OCI-LY3 (cell line): ENCODE measurements at regions not wholly inside any gene's neighbourhood (a gene's known extent, or its start where the extent isn't known, plus 50 kb on each side); places are given as distances from the start of the nearest gene placed in this dataset.

Experiments used
- H2AFZ ChIP-seq: fragments of 200-600, 300-600 bp; shearing (Covaris generic); 2 replicates; pipeline ENCODE4 v1.6.0; 2014; ENCODE audit warnings: antibody characterized with exemption, low read depth, low read length
- H3K27ac ChIP-seq: fragments of 200-600, 300-600 bp; sonication (generic); 2 replicates; pipeline ENCODE4 v1.5.1; 2014; ENCODE audit warnings: mild to moderate bottlenecking, low read length, moderate library complexity, mixed read lengths
- H3K27me3 ChIP-seq: fragments of 200-600, 300-600 bp; sonication (generic); 2 replicates; pipeline ENCODE4 v1.6.1; 2014; ENCODE audit warnings: low read depth, low read length, mixed read lengths
- H3K36me3 ChIP-seq: fragments of 200-600, 300-600 bp; sonication (generic); replicated peaks from 2 replicates; pipeline ENCODE3; 2014; ENCODE audit warnings: low read depth, low read length, mixed read lengths
- H3K4me1 ChIP-seq: fragments of 300-600, 200-600 bp; sonication (generic); 2 replicates; pipeline ENCODE4 v1.6.1; 2014; ENCODE audit warnings: low read length, mixed read lengths
- H3K4me2 ChIP-seq: fragments of 200-600, 300-600 bp; sonication (generic); 2 replicates; pipeline ENCODE4 v1.6.1; 2014; ENCODE audit warnings: low read length, mixed read lengths
- H3K4me3 ChIP-seq: fragments of 300-600, 200-600 bp; sonication (generic); 2 replicates; pipeline ENCODE4 v1.5.1; 2014; ENCODE audit warnings: antibody characterized with exemption, mild to moderate bottlenecking, low read length, moderate library complexity
- H3K79me2 ChIP-seq: fragments of 300-600, 200-600 bp; shearing (Covaris generic); 2 replicates; pipeline ENCODE4 v1.6.1; 2014; ENCODE audit warnings: mild to moderate bottlenecking, low read length, mixed read lengths
- H3K9ac ChIP-seq: fragments of 300-600, 200-600 bp; shearing (Covaris generic); 2 replicates; pipeline ENCODE4 v1.6.0; 2014; ENCODE audit warnings: mild to moderate bottlenecking, low read length, moderate library complexity
- H3K9me3 ChIP-seq: fragments of 200-600, 300-600 bp; shearing (Covaris generic); 2 replicates; pipeline ENCODE4 v1.6.1; 2014; ENCODE audit warnings: low read length, mixed read lengths; ENCODE audit not compliant: insufficient read depth
- H4K20me1 ChIP-seq: fragments of 200-600, 300-600 bp; sonication (generic); 2 replicates; pipeline ENCODE4 v1.6.1; 2016; ENCODE audit warnings: low read length, mixed read lengths; ENCODE audit not compliant: insufficient read depth
- EZH2phosphoT487 ChIP-seq: fragments of 200-600 bp; shearing (Covaris generic); IDR thresholded peaks from 2 replicates; pipeline ENCODE4 v1.6.1; 2018; ENCODE audit warnings: antibody characterized with exemption, mixed run types, low read depth
- TF ChIP-seq, protein P1 (sequence below): fragments of 200-600, 300-600 bp; sonication (generic); IDR thresholded peaks from 2 replicates; pipeline ENCODE4 v1.5.1; 2014; ENCODE audit warnings: antibody characterized with exemption, low read length, low read depth

DNA sequence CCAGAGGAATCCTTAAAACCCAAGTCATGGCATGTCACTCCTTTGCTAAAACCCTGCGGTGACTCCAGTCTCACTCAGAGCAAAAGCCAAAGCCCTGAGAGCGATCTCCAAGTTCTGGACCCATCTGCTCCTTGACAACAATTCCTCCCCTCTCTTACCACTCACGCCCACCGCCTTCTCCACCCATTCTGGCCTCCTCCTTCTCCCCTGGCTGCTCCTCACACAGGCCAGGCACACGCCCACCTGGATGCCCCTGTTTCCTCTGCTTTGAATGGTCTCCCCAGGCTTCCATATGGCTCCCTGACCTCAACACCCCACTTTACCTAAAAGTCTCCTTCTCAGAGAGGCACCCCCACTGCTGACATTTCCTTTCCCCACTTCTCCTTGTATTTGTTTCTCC lies 146.1 kb upstream of the LINGO1 start:
- Histone ChIP-seq H3K9ac (no peak overlapping the region), H3K36me3 (no peaks in the 10 kb centered on the region), H4K20me1 (no peaks in the 10 kb centered on the region), H3K4me3 (no peak overlapping the region), H3K27ac (no peak overlapping the region), H3K27me3 (0 out of 2 replicates have a peak, but pooled peaks cover 6% of the 10 kb centered on the region), H2AFZ (no peak overlapping the region), H3K4me1 (no peaks in the 10 kb centered on the region), H3K4me2 (no peak overlapping the region), H3K79me2 (no peaks in the 10 kb centered on the region), H3K9me3 (no peaks in the 10 kb centered on the region)
- TF ChIP-seq, protein P1, sequence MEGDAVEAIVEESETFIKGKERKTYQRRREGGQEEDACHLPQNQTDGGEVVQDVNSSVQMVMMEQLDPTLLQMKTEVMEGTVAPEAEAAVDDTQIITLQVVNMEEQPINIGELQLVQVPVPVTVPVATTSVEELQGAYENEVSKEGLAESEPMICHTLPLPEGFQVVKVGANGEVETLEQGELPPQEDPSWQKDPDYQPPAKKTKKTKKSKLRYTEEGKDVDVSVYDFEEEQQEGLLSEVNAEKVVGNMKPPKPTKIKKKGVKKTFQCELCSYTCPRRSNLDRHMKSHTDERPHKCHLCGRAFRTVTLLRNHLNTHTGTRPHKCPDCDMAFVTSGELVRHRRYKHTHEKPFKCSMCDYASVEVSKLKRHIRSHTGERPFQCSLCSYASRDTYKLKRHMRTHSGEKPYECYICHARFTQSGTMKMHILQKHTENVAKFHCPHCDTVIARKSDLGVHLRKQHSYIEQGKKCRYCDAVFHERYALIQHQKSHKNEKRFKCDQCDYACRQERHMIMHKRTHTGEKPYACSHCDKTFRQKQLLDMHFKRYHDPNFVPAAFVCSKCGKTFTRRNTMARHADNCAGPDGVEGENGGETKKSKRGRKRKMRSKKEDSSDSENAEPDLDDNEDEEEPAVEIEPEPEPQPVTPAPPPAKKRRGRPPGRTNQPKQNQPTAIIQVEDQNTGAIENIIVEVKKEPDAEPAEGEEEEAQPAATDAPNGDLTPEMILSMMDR = no peak
- TF ChIP-seq EZH2phosphoT487 = no peak

DNA sequence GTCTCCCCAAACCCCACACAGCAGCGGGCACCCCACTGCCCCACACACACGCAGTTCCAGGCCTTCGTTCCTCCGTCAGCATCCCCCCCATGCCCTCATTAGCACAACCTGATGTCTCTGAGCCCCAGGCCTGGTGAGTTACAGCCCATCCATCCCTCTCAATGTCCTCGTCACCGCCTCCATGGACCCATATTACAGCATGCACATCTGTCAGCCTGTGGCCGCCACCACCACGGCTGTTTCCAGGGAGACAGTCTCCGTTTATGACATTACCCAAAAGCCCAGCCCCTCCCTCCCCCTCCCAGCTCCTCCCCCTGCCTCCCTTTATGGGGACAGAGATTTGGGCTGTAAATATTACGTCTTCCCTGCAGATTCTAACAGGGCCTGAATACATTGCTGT lies 143.1 kb upstream of the LINGO1 start:
- H4K20me1 ChIP-seq = no peaks in the 10 kb centered on the region
- no peaks in the 10 kb centered on the region for H3K9me3 ChIP-seq
- no peaks in the 10 kb centered on the region for H3K4me1 ChIP-seq
- no peaks in the 10 kb centered on the region for H3K79me2 ChIP-seq
- TF ChIP-seq EZH2phosphoT487 = no peak
- TF ChIP-seq, protein P1 = no peak
- no peaks in the 10 kb centered on the region for H3K36me3 ChIP-seq
- H3K27ac ChIP-seq = no peak overlapping the region
- H3K9ac ChIP-seq = no peak overlapping the region
- no peak overlapping the region for H2AFZ ChIP-seq
- H3K4me3 ChIP-seq = no peak overlapping the region
- no peak overlapping the region for H3K4me2 ChIP-seq
- H3K27me3 ChIP-seq = no peaks in the 10 kb centered on the region

DNA sequence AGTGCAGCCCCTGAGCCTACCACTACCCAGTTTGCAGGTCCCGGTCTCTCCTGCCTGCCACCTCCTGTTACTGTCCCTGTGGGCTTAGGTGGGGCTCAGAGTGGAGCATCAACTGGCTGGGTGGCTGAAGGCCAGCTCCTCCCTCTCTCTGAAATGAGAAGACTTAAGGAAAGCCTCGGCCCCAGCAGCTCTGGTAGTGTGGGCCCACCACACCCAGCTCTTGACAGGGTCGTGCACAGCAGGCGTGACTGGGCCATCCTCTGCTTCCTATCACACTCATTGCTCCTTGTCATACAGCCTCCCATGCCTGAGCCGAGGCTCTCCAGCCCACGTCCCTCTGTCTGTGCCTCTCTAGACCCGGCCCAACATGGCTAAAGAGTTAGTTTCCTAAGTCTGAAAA lies 142.7 kb upstream of the LINGO1 start:
- no peak overlapping the region for H3K4me3 ChIP-seq
- no peaks in the 10 kb centered on the region for H3K4me1 ChIP-seq
- no peak overlapping the region for H3K9ac ChIP-seq
- no peaks in the 10 kb centered on the region for H3K9me3 ChIP-seq
- TF ChIP-seq, protein P1 = no peak
- no peak for TF ChIP-seq EZH2phosphoT487
- H2AFZ ChIP-seq = no peak overlapping the region
- H3K27ac ChIP-seq = no peak overlapping the region
- no peaks in the 10 kb centered on the region for H3K79me2 ChIP-seq
- H4K20me1 ChIP-seq = no peaks in the 10 kb centered on the region
- no peak overlapping the region for H3K4me2 ChIP-seq
- H3K27me3 ChIP-seq = no peaks in the 10 kb centered on the region
- no peaks in the 10 kb centered on the region for H3K36me3 ChIP-seq

DNA sequence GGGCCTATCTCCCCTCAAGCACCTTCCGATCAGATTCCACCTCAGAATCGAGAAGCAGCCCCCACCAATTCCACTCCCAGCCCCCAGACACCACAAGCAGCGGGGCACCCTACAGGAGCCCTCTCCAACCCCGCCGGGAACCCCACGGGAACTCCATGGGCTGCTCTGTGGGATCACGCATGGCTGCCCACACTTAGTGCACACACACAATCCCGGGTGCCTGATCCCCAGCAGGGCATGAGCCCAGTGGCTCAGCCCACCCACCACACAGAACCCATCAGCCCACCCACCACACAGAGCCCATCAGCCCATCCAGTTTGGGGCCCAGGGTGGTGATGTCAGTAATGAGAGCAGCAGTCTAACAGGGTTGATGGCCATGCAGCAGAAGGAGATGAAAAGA lies 141.6 kb upstream of the LINGO1 start:
- H3K4me3 ChIP-seq = no peak overlapping the region
- H3K79me2 ChIP-seq = no peaks in the 10 kb centered on the region
- no peaks in the 10 kb centered on the region for H4K20me1 ChIP-seq
- TF ChIP-seq, protein P1 = no peak
- no peak for TF ChIP-seq EZH2phosphoT487
- no peak overlapping the region for H2AFZ ChIP-seq
- no peak overlapping the region for H3K4me2 ChIP-seq
- no peaks in the 10 kb centered on the region for H3K9me3 ChIP-seq
- H3K27me3 ChIP-seq = no peaks in the 10 kb centered on the region
- no peak overlapping the region for H3K27ac ChIP-seq
- no peaks in the 10 kb centered on the region for H3K4me1 ChIP-seq
- H3K9ac ChIP-seq = no peak overlapping the region
- no peaks in the 10 kb centered on the region for H3K36me3 ChIP-seq
